ENCODE measurements at regions not wholly inside any gene's neighbourhood (a gene's known extent, or its start where the extent isn't known, plus 50 kb on each side); places are given as distances from the start of the nearest gene placed in this dataset.
"Not testable (repeated sequence)": the region's sequence is repeated elsewhere in the genome, so short reads cannot be mapped to it uniquely, and the experiment has no call there.

GRCh38 chr5:176149948-176150347 is 88.3 kb upstream of the SIMC1 start:
- WGBS (ENCODE audit: insufficient coverage, low lambda C conversion rate), result no CpG with 5 or more reads among the region's 3 CpGs

GRCh38 chr5:176151281-176151680 is 86.9 kb upstream of the SIMC1 start:
- H3K4me1 ChIP-seq (ENCODE audit: control insufficient read depth, insufficient read depth, low read length), result no peaks in the 10 kb centered on the region
- DNase-seq, result no peak
- no peak overlapping the region for H3K4me3 ChIP-seq (ENCODE audit: low read length)
- 40% methylated on average over 1 of the region's 9 CpGs for WGBS (ENCODE audit: insufficient coverage, low lambda C conversion rate)
- no peak overlapping the region for H3K27ac ChIP-seq (ENCODE audit: low read length)
- no peaks in the 10 kb centered on the region for H3K9me3 ChIP-seq (ENCODE audit: control insufficient read depth, low read depth, low read length)
- peaks cover 4% of the 10 kb centered on the region for H3K27me3 ChIP-seq (ENCODE audit: control insufficient read depth, insufficient read depth, low read length)
- H3K36me3 ChIP-seq (ENCODE audit: control insufficient read depth, insufficient read depth, low read length), result no peaks in the 10 kb centered on the region

More at GRCh38 chr5:176149948-176150347, 88.3 kb upstream of the SIMC1 start:
- not testable (repeated sequence) for DNase-seq; H3K27ac ChIP-seq (ENCODE audit: low read length); H3K4me1 ChIP-seq (ENCODE audit: control insufficient read depth, insufficient read depth, low read length); H3K9me3 ChIP-seq (ENCODE audit: control insufficient read depth, low read depth, low read length); H3K27me3 ChIP-seq (ENCODE audit: control insufficient read depth, insufficient read depth, low read length); H3K4me3 ChIP-seq (ENCODE audit: low read length); H3K36me3 ChIP-seq (ENCODE audit: control insufficient read depth, insufficient read depth, low read length)

DNA sequence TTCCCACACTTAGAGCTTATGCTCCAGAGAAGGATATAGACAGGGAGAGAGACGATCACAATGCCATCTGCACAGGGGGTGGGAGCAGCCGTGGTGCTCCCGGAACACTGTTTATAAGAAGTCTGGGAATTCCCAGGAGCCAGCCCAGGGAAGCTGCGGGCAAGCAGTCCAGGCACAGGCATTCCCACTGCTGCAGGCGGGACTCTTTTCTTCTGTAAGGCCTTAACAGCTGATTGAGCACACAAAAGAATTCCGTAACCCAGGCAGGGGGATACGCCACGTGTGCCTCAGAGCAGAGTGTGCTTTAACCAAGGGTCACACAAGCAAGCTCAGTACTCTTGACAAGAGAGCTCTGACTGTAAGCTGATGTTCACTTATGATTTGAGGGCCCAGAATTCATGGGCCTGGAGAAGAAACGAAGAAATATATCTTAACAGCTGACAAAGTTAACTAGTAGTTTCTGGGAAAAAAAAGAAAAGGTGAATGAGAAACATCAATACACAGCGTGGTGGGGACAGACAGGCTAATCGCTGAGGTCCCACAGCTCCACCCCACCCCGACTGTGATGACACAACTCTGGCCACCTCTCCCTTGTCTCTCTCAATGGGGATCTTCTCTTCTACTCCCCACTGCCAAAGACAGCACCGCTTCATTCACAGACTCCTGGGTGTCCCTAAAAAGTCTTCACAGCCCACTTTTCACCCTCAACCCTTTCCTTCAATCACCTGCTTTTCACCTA is 85.9 kb upstream of the SIMC1 start:
- no peak for DNase-seq
- Histone ChIP-seq H3K27ac (ENCODE audit: low read length) (no peak overlapping the region), H3K36me3 (ENCODE audit: control insufficient read depth, insufficient read depth, low read length) (no peaks in the 10 kb centered on the region), H3K4me3 (ENCODE audit: low read length) (no peak overlapping the region), H3K4me1 (ENCODE audit: control insufficient read depth, insufficient read depth, low read length) (no peaks in the 10 kb centered on the region), H3K9me3 (ENCODE audit: control insufficient read depth, low read depth, low read length) (no peaks in the 10 kb centered on the region), H3K27me3 (ENCODE audit: control insufficient read depth, insufficient read depth, low read length) (peaks cover 4% of the 10 kb centered on the region)
- WGBS (ENCODE audit: insufficient coverage, low lambda C conversion rate), result 67% methylated on average over 1 of the region's 13 CpGs

DNA sequence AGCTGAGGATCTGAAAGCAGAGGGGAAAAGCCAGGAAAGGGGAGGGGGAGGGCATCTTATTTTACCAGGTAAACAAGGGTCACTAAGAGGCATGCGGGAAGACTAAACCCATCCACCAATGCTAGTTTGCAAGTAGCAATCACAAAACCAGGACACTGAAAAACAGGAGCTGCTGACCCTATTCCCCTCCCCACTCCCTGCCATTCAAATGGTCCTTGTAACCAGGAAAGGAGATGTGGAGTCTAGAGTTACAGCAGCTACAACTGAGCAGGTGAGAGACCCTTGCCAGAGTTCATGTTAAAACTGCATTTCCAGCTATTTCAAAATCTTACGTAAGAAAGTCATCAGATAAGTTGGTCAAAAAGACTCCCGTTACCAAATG is 85.3 kb upstream of the SIMC1 start:
- Histone ChIP-seq H3K9me3 (ENCODE audit: control insufficient read depth, low read depth, low read length) (no peaks in the 10 kb centered on the region), H3K4me3 (ENCODE audit: low read length) (no peak overlapping the region), H3K27me3 (ENCODE audit: control insufficient read depth, insufficient read depth, low read length) (peaks cover 4% of the 10 kb centered on the region), H3K27ac (ENCODE audit: low read length) (no peak overlapping the region), H3K4me1 (ENCODE audit: control insufficient read depth, insufficient read depth, low read length) (no peaks in the 10 kb centered on the region), H3K36me3 (ENCODE audit: control insufficient read depth, insufficient read depth, low read length) (no peaks in the 10 kb centered on the region)
- WGBS (ENCODE audit: insufficient coverage, low lambda C conversion rate), result 100% methylated on average over 2 of the region's 3 CpGs
- DNase-seq, result no peak

DNA sequence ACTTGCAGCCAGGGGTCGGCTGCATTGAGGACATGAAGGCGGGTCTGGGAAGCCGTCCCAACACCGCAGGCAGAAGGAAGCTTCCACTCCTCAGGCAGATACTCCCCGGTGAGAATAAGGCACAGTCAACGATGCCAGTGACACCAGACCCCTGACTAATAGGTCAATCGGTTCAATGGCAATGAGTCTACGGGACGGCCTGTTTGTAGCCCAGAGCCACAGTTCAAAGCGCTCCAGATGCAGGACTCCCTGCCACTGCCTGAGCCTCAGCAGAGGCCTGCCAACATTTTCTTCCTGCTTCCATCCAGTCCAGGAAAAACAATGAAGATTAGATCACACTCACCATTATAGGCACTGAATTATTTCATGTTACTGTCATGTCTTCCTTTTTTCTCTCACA is 84.5 kb upstream of the SIMC1 start:
- no peak overlapping the region for H3K4me3 ChIP-seq (ENCODE audit: low read length)
- DNase-seq, result no peak
- no peaks in the 10 kb centered on the region for H3K4me1 ChIP-seq (ENCODE audit: control insufficient read depth, insufficient read depth, low read length)
- no CpG with 5 or more reads among the region's 10 CpGs for WGBS (ENCODE audit: insufficient coverage, low lambda C conversion rate)
- no peaks in the 10 kb centered on the region for H3K36me3 ChIP-seq (ENCODE audit: control insufficient read depth, insufficient read depth, low read length)
- H3K27ac ChIP-seq (ENCODE audit: low read length), result no peak overlapping the region
- no peaks in the 10 kb centered on the region for H3K9me3 ChIP-seq (ENCODE audit: control insufficient read depth, low read depth, low read length)
- H3K27me3 ChIP-seq (ENCODE audit: control insufficient read depth, insufficient read depth, low read length), result peaks cover 4% of the 10 kb centered on the region

- Histone ChIP-seq H3K9me3 (ENCODE audit: control insufficient read depth, low read depth, low read length) (no peaks in the 10 kb centered on the region), H3K4me1 (ENCODE audit: control insufficient read depth, insufficient read depth, low read length) (no peaks in the 10 kb centered on the region), H3K36me3 (ENCODE audit: control insufficient read depth, insufficient read depth, low read length) (no peaks in the 10 kb centered on the region), H3K27ac (ENCODE audit: low read length) (no peak overlapping the region), H3K27me3 (ENCODE audit: control insufficient read depth, insufficient read depth, low read length) (peaks cover 4% of the 10 kb centered on the region), H3K4me3 (ENCODE audit: low read length) (no peak overlapping the region)
- DNase-seq, result no peak
- WGBS (ENCODE audit: insufficient coverage, low lambda C conversion rate), result no CpG with 5 or more reads among the region's 11 CpGs
Measured at GRCh38 chr5:176154821-176155220, 83.4 kb upstream of the SIMC1 start.

DNA sequence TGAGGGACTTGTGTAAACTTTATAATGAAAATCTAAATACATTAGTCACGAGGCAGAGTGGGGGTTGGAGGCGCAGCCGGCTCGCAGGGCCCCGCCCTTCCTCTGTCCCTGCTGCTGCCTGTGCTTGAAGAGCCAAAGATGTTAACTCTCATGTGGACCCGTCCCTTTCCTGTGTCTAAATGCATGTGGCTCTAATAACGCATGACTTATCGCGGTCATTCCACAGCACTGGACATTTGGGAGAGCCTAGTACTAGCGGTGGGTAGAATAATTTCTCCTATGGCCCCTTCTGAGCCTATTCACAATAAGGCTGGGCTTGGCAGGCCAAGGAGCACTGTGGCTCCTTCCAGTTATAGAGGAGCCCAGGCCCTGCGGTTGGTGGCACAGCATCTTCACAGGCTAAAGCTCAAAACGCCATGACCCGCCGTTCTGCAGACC is 82.3 kb upstream of the SIMC1 start:
- no peaks in the 10 kb centered on the region for H3K4me1 ChIP-seq (ENCODE audit: control insufficient read depth, insufficient read depth, low read length)
- no CpG with 5 or more reads among the region's 14 CpGs for WGBS (ENCODE audit: insufficient coverage, low lambda C conversion rate)
- no peaks in the 10 kb centered on the region for H3K36me3 ChIP-seq (ENCODE audit: control insufficient read depth, insufficient read depth, low read length)
- H3K4me3 ChIP-seq (ENCODE audit: low read length), result no peak overlapping the region
- H3K27ac ChIP-seq (ENCODE audit: low read length), result no peak overlapping the region
- no peak for DNase-seq
- no peaks in the 10 kb centered on the region for H3K9me3 ChIP-seq (ENCODE audit: control insufficient read depth, low read depth, low read length)
- H3K27me3 ChIP-seq (ENCODE audit: control insufficient read depth, insufficient read depth, low read length), result peaks cover 4% of the 10 kb centered on the region

- Histone ChIP-seq H3K36me3 (ENCODE audit: control insufficient read depth, insufficient read depth, low read length) (no peaks in the 10 kb centered on the region), H3K9me3 (ENCODE audit: control insufficient read depth, low read depth, low read length) (no peaks in the 10 kb centered on the region), H3K27ac (ENCODE audit: low read length) (no peak overlapping the region), H3K27me3 (ENCODE audit: control insufficient read depth, insufficient read depth, low read length) (peaks cover 4% of the 10 kb centered on the region), H3K4me1 (ENCODE audit: control insufficient read depth, insufficient read depth, low read length) (no peaks in the 10 kb centered on the region), H3K4me3 (ENCODE audit: low read length) (no peak overlapping the region)
- DNase-seq, result no peak
- 100% methylated on average over 1 of the region's 3 CpGs for WGBS (ENCODE audit: insufficient coverage, low lambda C conversion rate)
Measured at GRCh38 chr5:176157656-176158055, 80.6 kb upstream of the SIMC1 start.

- Histone ChIP-seq H3K36me3 (ENCODE audit: control insufficient read depth, insufficient read depth, low read length) (no peaks in the 10 kb centered on the region), H3K27me3 (ENCODE audit: control insufficient read depth, insufficient read depth, low read length) (peaks cover 6% of the 10 kb centered on the region), H3K4me1 (ENCODE audit: control insufficient read depth, insufficient read depth, low read length) (no peaks in the 10 kb centered on the region), H3K27ac (ENCODE audit: low read length) (no peak overlapping the region), H3K4me3 (ENCODE audit: low read length) (no peak overlapping the region), H3K9me3 (ENCODE audit: control insufficient read depth, low read depth, low read length) (no peaks in the 10 kb centered on the region)
- WGBS (ENCODE audit: insufficient coverage, low lambda C conversion rate), result no CpG with 5 or more reads among the region's 3 CpGs
- DNase-seq, result no peak
Measured at GRCh38 chr5:176161431-176161830, 76.8 kb upstream of the SIMC1 start.

GRCh38 chr5:176162198-176162597 is 76.0 kb upstream of the SIMC1 start:
- whole genome bisulfite sequencing (ENCODE audit: insufficient coverage, low lambda C conversion rate), result no CpG with 5 or more reads among the region's 3 CpGs
- no peaks in the 10 kb centered on the region for H3K9me3 ChIP-seq (ENCODE audit: control insufficient read depth, low read depth, low read length)
- no peaks in the 10 kb centered on the region for H3K4me1 ChIP-seq (ENCODE audit: control insufficient read depth, insufficient read depth, low read length)
- H3K27ac ChIP-seq (ENCODE audit: low read length), result no peak overlapping the region
- no peaks in the 10 kb centered on the region for H3K36me3 ChIP-seq (ENCODE audit: control insufficient read depth, insufficient read depth, low read length)
- no peak overlapping the region for H3K4me3 ChIP-seq (ENCODE audit: low read length)
- peaks cover 6% of the 10 kb centered on the region for H3K27me3 ChIP-seq (ENCODE audit: control insufficient read depth, insufficient read depth, low read length)
- DNase-seq, result no peak

DNA sequence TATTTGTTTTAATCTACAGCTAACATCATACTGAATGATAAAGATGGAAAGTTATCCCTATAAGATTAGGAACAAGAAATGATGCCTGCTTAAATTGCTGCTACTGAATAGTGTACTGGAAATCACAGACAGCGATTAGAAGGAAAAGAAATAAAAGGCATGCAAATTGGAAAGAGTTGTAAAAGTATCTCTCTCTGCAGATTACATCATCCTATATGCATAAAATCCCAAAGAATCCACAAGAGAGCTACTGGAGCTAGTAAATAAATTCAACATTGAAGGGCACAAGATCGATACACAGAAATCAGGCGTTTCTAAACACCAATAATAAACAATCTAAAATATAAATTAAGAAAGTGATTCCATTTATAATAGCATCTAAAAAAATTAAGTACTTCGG is 75.3 kb upstream of the SIMC1 start:
- H3K4me3 ChIP-seq (ENCODE audit: low read length), result no peak overlapping the region

More for the DNA sequence above, 75.3 kb upstream of the SIMC1 start:
- Histone ChIP-seq H3K9me3 (ENCODE audit: control insufficient read depth, low read depth, low read length) (no peaks in the 10 kb centered on the region), H3K27ac (ENCODE audit: low read length) (no peak overlapping the region), H3K4me1 (ENCODE audit: control insufficient read depth, insufficient read depth, low read length) (no peaks in the 10 kb centered on the region), H3K27me3 (ENCODE audit: control insufficient read depth, insufficient read depth, low read length) (peaks cover 8% of the 10 kb centered on the region), H3K36me3 (ENCODE audit: control insufficient read depth, insufficient read depth, low read length) (no peaks in the 10 kb centered on the region)
- DNase-seq, result no peak
- WGBS (ENCODE audit: insufficient coverage, low lambda C conversion rate), result 85% methylated on average over 4 of the region's 4 CpGs
